Adipocyte (in vitro differentiated cells): ENCODE measurements at regions not wholly inside any gene's neighbourhood (a gene's known extent, or its start where the extent isn't known, plus 50 kb on each side); places are given as distances from the start of the nearest gene placed in this dataset.
"Not testable (repeated sequence)": the region's sequence is repeated elsewhere in the genome, so short reads cannot be mapped to it uniquely, and the experiment has no call there.

Experiments used
- DNase-seq: peaks from one replicate; pipeline ENCODE4 v3.0.0-alpha.2; 2015; ENCODE audit warnings: low read depth
- H3K27me3 ChIP-seq: replicated peaks from 2 replicates; pipeline ENCODE4 v1.7.0; 2013; ENCODE audit warnings: mild to moderate bottlenecking, low read length, moderate library complexity; ENCODE audit not compliant: control insufficient read depth, insufficient read depth
- H3K36me3 ChIP-seq: 2 replicates; pipeline ENCODE4 v1.7.0; 2013; ENCODE audit warnings: low read length, mild to moderate bottlenecking, moderate library complexity; ENCODE audit not compliant: control insufficient read depth, insufficient read depth, severe bottlenecking
- H3K4me1 ChIP-seq: 2 replicates; pipeline ENCODE4 v1.7.0; 2013; ENCODE audit warnings: mild to moderate bottlenecking, low read length, moderate library complexity; ENCODE audit not compliant: control insufficient read depth, insufficient read depth
- H3K4me3 ChIP-seq: 2 replicates; pipeline ENCODE4 v1.7.0; 2013; ENCODE audit warnings: mild to moderate bottlenecking, low read length, moderate library complexity
- H3K9ac ChIP-seq: 2 replicates; pipeline ENCODE4 v1.7.0; 2013; ENCODE audit warnings: mild to moderate bottlenecking, low read length, moderate library complexity
- H3K9me3 ChIP-seq: 2 replicates; pipeline ENCODE4 v1.7.0; 2013; ENCODE audit warnings: mild to moderate bottlenecking, low read length, moderate library complexity; ENCODE audit not compliant: control insufficient read depth

- H3K27me3 ChIP-seq = no peaks in the 10 kb centered on the region
- no peak overlapping the region for H3K9ac ChIP-seq
- H3K4me3 ChIP-seq = no peak overlapping the region
- peaks cover 9% of the 10 kb centered on the region for H3K9me3 ChIP-seq
- DNase-seq = no peak
- no peaks in the 10 kb centered on the region for H3K36me3 ChIP-seq
- no peaks in the 10 kb centered on the region for H3K4me1 ChIP-seq
Observed at GRCh38 chr1:4224684-4225467, 324.8 kb upstream of the C1orf174 start.

DNA sequence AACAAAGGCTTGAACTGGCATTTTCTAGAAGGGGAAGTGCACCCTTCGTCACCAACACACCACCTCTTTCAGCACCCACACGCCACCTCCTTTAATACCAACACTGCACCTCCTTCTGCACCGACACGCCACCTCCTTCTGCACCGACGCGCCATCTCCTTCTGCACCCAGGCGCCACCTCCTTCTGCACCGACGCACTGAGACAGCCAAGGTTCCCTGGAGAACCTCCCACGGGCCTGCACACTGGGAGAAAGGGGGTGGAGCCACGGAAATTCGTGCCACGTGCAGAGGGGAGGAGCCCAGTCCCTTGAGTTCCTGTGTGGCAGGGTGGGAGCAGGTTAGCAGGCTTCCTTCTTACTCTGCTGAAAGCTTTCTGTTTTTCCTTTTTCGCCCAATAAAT is 327.9 kb upstream of the C1orf174 start:
- Histone ChIP-seq H3K36me3 (no peaks in the 10 kb centered on the region), H3K4me1 (no peaks in the 10 kb centered on the region), H3K4me3 (no peak overlapping the region), H3K9ac (no peak overlapping the region), H3K27me3 (no peaks in the 10 kb centered on the region), H3K9me3 (peaks cover 6% of the 10 kb centered on the region)
- no peak for DNase-seq

DNA sequence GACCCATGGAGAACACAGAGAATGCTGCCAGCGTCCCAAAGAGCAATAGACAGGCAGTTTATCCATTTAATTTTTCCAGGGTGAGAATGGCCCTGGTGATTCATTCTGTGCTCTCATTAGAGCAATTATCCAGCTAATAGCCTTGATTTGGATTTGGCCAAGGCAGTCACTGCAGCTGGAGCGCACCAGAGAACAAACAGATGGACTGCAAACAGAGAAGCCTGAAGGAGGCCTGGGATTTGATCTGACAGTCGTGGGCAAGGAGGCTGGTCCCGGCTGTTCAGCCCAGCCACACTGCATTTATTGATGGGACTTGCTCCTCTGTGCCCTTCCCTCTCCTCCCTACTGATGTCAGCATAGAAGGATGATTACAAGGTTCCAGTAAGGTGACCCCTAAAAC is 353.9 kb upstream of the C1orf174 start:
- H3K9me3 ChIP-seq = peaks cover 9% of the 10 kb centered on the region
- no peaks in the 10 kb centered on the region for H3K4me1 ChIP-seq
- no peak for DNase-seq
- H3K27me3 ChIP-seq = no peaks in the 10 kb centered on the region
- no peaks in the 10 kb centered on the region for H3K36me3 ChIP-seq
- no peak overlapping the region for H3K4me3 ChIP-seq
- H3K9ac ChIP-seq = no peak overlapping the region

DNA sequence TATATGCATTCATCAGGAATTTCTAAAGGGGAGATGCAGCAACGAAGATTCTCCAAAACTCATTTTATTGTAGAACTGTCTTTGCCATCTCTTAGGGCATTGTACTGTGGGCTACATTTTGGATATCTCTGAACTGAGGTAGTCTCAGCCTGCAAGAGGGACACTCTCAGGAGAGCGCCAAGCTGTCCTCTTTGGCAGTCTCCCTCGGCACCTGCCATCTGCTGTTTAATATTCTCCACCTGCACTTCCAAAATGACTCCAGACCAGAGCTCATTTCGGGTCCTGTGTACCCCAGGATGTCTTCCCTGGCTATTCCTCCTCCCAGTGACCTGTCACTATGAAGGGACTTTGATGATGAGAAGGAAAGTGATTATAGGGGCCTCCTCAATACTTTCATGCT is 356.3 kb upstream of the C1orf174 start:
- no peaks in the 10 kb centered on the region for H3K4me1 ChIP-seq
- H3K36me3 ChIP-seq = no peaks in the 10 kb centered on the region
- no peak overlapping the region for H3K9ac ChIP-seq
- peaks cover 17% of the 10 kb centered on the region for H3K9me3 ChIP-seq
- H3K4me3 ChIP-seq = no peak overlapping the region
- DNase-seq = no peak
- no peaks in the 10 kb centered on the region for H3K27me3 ChIP-seq

- H3K4me1 ChIP-seq, H3K36me3 ChIP-seq, H3K27me3 ChIP-seq, H3K9ac ChIP-seq, DNase-seq, H3K4me3 ChIP-seq: not testable (repeated sequence)
- H3K9me3 ChIP-seq = peaks cover 17% of the 10 kb centered on the region
Observed at GRCh38 chr1:4258146-4258777, 358.2 kb upstream of the C1orf174 start.

- no peak for DNase-seq
- no peaks in the 10 kb centered on the region for H3K27me3 ChIP-seq
- H3K9me3 ChIP-seq = peaks cover 17% of the 10 kb centered on the region
- no peak overlapping the region for H3K4me3 ChIP-seq
- H3K4me1 ChIP-seq = no peaks in the 10 kb centered on the region
- no peak overlapping the region for H3K9ac ChIP-seq
- H3K36me3 ChIP-seq = no peaks in the 10 kb centered on the region
Observed at GRCh38 chr1:4261327-4261726, 361.3 kb upstream of the C1orf174 start.

- H3K27me3 ChIP-seq = no peaks in the 10 kb centered on the region
- no peaks in the 10 kb centered on the region for H3K4me1 ChIP-seq
- H3K9ac ChIP-seq = no peak overlapping the region
- H3K9me3 ChIP-seq = peaks cover 17% of the 10 kb centered on the region
- DNase-seq = no peak
- no peaks in the 10 kb centered on the region for H3K36me3 ChIP-seq
- H3K4me3 ChIP-seq = no peak overlapping the region
Observed at GRCh38 chr1:4262665-4263064, 362.6 kb upstream of the C1orf174 start.

GRCh38 chr1:4263699-4264098 is 363.6 kb upstream of the C1orf174 start:
- Histone ChIP-seq H3K27me3 (no peaks in the 10 kb centered on the region), H3K4me1 (no peaks in the 10 kb centered on the region), H3K9me3 (peaks cover 10% of the 10 kb centered on the region), H3K9ac (no peak overlapping the region), H3K4me3 (no peak overlapping the region), H3K36me3 (no peaks in the 10 kb centered on the region)
- DNase-seq = no peak

- Histone ChIP-seq H3K27me3 (no peaks in the 10 kb centered on the region), H3K4me3 (no peak overlapping the region), H3K9me3 (peaks cover 2% of the 10 kb centered on the region), H3K4me1 (no peaks in the 10 kb centered on the region), H3K36me3 (no peaks in the 10 kb centered on the region), H3K9ac (no peak overlapping the region)
- DNase-seq = no peak
Observed at GRCh38 chr1:4265836-4266235, 365.8 kb upstream of the C1orf174 start.

- Histone ChIP-seq H3K36me3 (no peaks in the 10 kb centered on the region), H3K9me3 (no peaks in the 10 kb centered on the region), H3K27me3 (no peaks in the 10 kb centered on the region), H3K4me1 (no peaks in the 10 kb centered on the region), H3K9ac (no peak overlapping the region), H3K4me3 (no peak overlapping the region)
- no peak for DNase-seq
Observed at GRCh38 chr1:4267381-4268261, 367.5 kb upstream of the C1orf174 start.

- Histone ChIP-seq H3K4me3 (no peak overlapping the region), H3K9me3 (no peaks in the 10 kb centered on the region), H3K27me3 (no peaks in the 10 kb centered on the region), H3K36me3 (no peaks in the 10 kb centered on the region), H3K9ac (no peak overlapping the region), H3K4me1 (no peaks in the 10 kb centered on the region)
- DNase-seq = no peak
Observed at GRCh38 chr1:4268262-4268888, 368.3 kb upstream of the C1orf174 start.
